Activated CD8-positive, alpha-beta memory T cell treated with anti-CD3 and anti-CD28 coated beads, Interleukin-2, amount 50 U/mL, for 1 hour (primary cell): ENCODE measurements at regions not wholly inside any gene's neighbourhood (a gene's known extent, or its start where the extent isn't known, plus 50 kb on each side); places are given as distances from the start of the nearest gene placed in this dataset.
A peak's percentile ranks its signal among the peaks of the same experiment; 100 is the strongest.

Experiments
- DNase-seq: peaks from one replicate; pipeline ENCODE4 v3.0.0-alpha.2; 2020; ENCODE audit errors: extremely low read depth

- DNase-seq, result peak; percentile 18
These were observed 55.6 kb upstream of the CARMIL1 start for GRCh38 chr6:25223490-25223991.

- DNase-seq, result no peak
These were observed 54.9 kb upstream of the CARMIL1 start for GRCh38 chr6:25224242-25224641.

GRCh38 chr6:25227854-25228253 is 51.3 kb upstream of the CARMIL1 start:
- no peak for DNase-seq
